Stimulated activated CD8-positive, alpha-beta memory T cell treated with anti-CD3 and anti-CD28 coated beads, Interleukin-15, amount 100 ng/mL, for 24 hours (primary cell): ENCODE measurements at regions not wholly inside any gene's neighbourhood (a gene's known extent, or its start where the extent isn't known, plus 50 kb on each side); places are given as distances from the start of the nearest gene placed in this dataset.

Experiments
- DNase-seq: peaks from one replicate; pipeline ENCODE4 v3.0.0-alpha.2; 2020; ENCODE audit warnings: low read depth

- DNase-seq, result no peak
Observed at GRCh38 chr5:99721506-99721905, 792.7 kb upstream of the CHD1 start.

- DNase-seq, result no peak
Observed at GRCh38 chr5:99715921-99716320, 787.1 kb upstream of the CHD1 start.

- DNase-seq, result no peak
Observed at GRCh38 chr5:99706160-99706559, 777.4 kb upstream of the CHD1 start.

GRCh38 chr5:99702565-99702964, 773.8 kb upstream of the CHD1 start:
- no peak for DNase-seq

GRCh38 chr5:99694884-99695283, 766.1 kb upstream of the CHD1 start:
- DNase-seq, result no peak

GRCh38 chr5:99686538-99686937, 757.7 kb upstream of the CHD1 start:
- DNase-seq, result no peak

- no peak for DNase-seq
Observed at GRCh38 chr5:99675974-99676373, 747.2 kb upstream of the CHD1 start.

- DNase-seq, result no peak
Observed at GRCh38 chr5:99674101-99674500, 745.3 kb upstream of the CHD1 start.

- no peak for DNase-seq
Observed at GRCh38 chr5:99664972-99665371, 736.2 kb upstream of the CHD1 start.

GRCh38 chr5:99651298-99651697, 722.5 kb upstream of the CHD1 start:
- DNase-seq, result no peak

GRCh38 chr5:99646011-99646647, 717.3 kb upstream of the CHD1 start:
- DNase-seq, result no peak

- no peak for DNase-seq
Observed at GRCh38 chr5:99644822-99645221, 716.0 kb upstream of the CHD1 start.

GRCh38 chr5:99640646-99641045, 711.8 kb upstream of the CHD1 start:
- DNase-seq, result no peak

- DNase-seq, result no peak
Observed at GRCh38 chr5:99639905-99640304, 711.1 kb upstream of the CHD1 start.

- DNase-seq, result no peak
Observed at GRCh38 chr5:99636663-99637062, 707.9 kb upstream of the CHD1 start.

- DNase-seq, result no peak
Observed at GRCh38 chr5:99621772-99622681, 693.2 kb upstream of the CHD1 start.

GRCh38 chr5:99617335-99617734, 688.5 kb upstream of the CHD1 start:
- DNase-seq, result no peak

GRCh38 chr5:99614888-99615287, 686.1 kb upstream of the CHD1 start:
- no peak for DNase-seq

GRCh38 chr5:99607124-99607523, 678.3 kb upstream of the CHD1 start:
- no peak for DNase-seq

- DNase-seq, result no peak
Observed at GRCh38 chr5:99605904-99606303, 677.1 kb upstream of the CHD1 start.

- no peak for DNase-seq
Observed at GRCh38 chr5:99600952-99601351, 672.1 kb upstream of the CHD1 start.

- no peak for DNase-seq
Observed at GRCh38 chr5:99590806-99591205, 662.0 kb upstream of the CHD1 start.

GRCh38 chr5:99589424-99589823, 660.6 kb upstream of the CHD1 start:
- DNase-seq, result no peak

GRCh38 chr5:99587983-99588382, 659.2 kb upstream of the CHD1 start:
- no peak for DNase-seq
